Gastrocnemius medialis (tissue), 4 donors: ENCODE measurements at regions not wholly inside any gene's neighbourhood (a gene's known extent, or its start where the extent isn't known, plus 50 kb on each side); places are given as distances from the start of the nearest gene placed in this dataset.

Experiments
- ATAC-seq, 2 donors: fragments of 150-250 bp; one replicate each; pipeline ENCODE4 v1.9.1; 2016
- DNase-seq, 2 donors: peaks; one replicate each; pipeline ENCODE4 v3.0.0-alpha.2; 2019
- H3K27ac ChIP-seq, 4 donors: fragments of 200-600 bp; sonication (generic); 1 replicate in 1 of 4; 2 replicates in 3 of 4; pipeline ENCODE4 v1.5.1; 2016 to 2018; ENCODE audit warnings: mild to moderate bottlenecking in 2 of 4, moderate library complexity in 1 of 4
- H3K27me3 ChIP-seq, 3 donors: fragments of 200-600 bp; sonication (generic) in 2 of 3; 1 replicate in 1 of 3; 2 replicates in 2 of 3; pipeline versions ENCODE4 v1.5.1 to v1.6.0; 2016 to 2019; ENCODE audit warnings: mild to moderate bottlenecking in 1 of 3, moderate library complexity in 1 of 3
- H3K36me3 ChIP-seq, 2 donors: fragments of 200-600 bp; sonication (generic) in 1 of 2; one replicate each; pipeline ENCODE4 v1.5.1; 2017 to 2018
- H3K4me1 ChIP-seq, 2 donors: fragments of 200-600 bp; sonication (generic) in 1 of 2; one replicate each; pipeline ENCODE4 v1.5.1; 2016 to 2017; ENCODE audit warnings: mild to moderate bottlenecking in 2 of 2
- H3K4me3 ChIP-seq, 4 donors: fragments of 200-600 bp; sonication (generic) in 3 of 4; 1 replicate in 1 of 4; 2 replicates in 3 of 4; pipeline ENCODE4 v1.5.1; 2016 to 2019; ENCODE audit warnings: mild to moderate bottlenecking in 2 of 4
- H3K9me3 ChIP-seq, 3 donors: fragments of 200-600 bp; sonication (generic) in 2 of 3; 1 replicate in 1 of 3; 2 replicates in 2 of 3; pipeline ENCODE4 v1.5.1; 2016 to 2019
- POLR2A ChIP-seq, 2 donors: fragments of 450-650 bp; IDR thresholded peaks; one replicate each; pipeline ENCODE4 v1.6.1; 2017; ENCODE audit warnings: antibody characterized with exemption in 2 of 2, mild to moderate bottlenecking in 2 of 2, moderate library complexity in 2 of 2
- in situ Hi-C, 4 donors: fragments of 200-750 bp; cut with MboI; loops; one replicate each; pipeline versions ENCODE4 v1.15.0 to v1.8.0; 2017; ENCODE audit warnings: low sequenced_read_pairs in 4 of 4
- intact Hi-C: fragments of 100-400 bp; cut with DNase I; formaldehyde crosslinking; loops from one replicate; pipeline ENCODE4 v1.15.1; 2023; ENCODE audit warnings: low total_unique reads
- TF ChIP-seq, protein P1 (sequence below), 5 experiments: fragments of 450-650 bp in 3 of 5; fragments of 200-600 bp in 2 of 5; sonication (generic) in 2 of 5; IDR thresholded peaks in 4 of 5; conservative IDR thresholded peaks in 1 of 5; 1 replicate in 4 of 5; 2 replicates in 1 of 5; pipeline ENCODE4 v1.5.1; 2016 to 2019; ENCODE audit warnings: antibody characterized with exemption in 5 of 5, mild to moderate bottlenecking in 3 of 5, moderate library complexity in 3 of 5

DNA sequence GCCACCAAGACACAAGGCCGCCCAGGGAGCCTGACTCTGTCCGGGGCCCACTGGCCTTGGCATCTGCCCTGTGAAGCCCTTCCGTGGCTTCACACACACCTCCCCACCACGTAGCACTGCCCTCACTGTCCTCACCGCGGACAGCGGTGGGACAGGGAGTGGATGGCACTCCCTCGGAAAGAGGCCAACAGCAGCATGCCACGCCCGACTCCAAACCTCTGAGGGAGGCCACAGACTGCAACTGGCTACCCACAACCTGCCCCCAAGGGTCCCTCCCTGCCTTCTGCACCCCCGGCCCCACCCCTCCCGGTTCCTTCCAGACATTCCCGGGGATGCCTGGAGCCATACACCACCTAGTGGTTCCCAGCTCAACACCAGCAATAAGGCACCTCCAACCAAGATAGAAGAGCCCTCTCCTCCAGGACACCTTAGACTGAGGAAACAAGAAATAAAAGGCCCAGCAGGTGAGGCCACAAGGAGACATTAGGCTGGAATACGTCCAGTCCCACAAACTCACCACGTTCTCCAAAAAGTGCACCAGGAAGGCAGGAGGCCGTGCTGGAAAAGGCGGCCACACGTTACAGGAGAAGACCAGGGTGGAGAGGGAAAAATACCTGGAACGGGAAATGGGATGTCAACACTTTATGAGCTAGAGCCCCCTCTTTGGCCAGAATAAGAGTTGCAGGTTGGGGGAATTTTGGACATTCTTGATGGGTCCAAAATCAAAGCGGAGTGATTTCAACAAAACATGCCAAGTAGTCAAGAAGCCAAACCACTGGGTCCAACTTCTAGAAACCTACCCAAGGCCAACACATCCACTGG is 310.0 kb downstream of the SOX9 start:
- ATAC-seq, result no peak
- H3K27ac ChIP-seq, result no peak overlapping the region

DNA sequence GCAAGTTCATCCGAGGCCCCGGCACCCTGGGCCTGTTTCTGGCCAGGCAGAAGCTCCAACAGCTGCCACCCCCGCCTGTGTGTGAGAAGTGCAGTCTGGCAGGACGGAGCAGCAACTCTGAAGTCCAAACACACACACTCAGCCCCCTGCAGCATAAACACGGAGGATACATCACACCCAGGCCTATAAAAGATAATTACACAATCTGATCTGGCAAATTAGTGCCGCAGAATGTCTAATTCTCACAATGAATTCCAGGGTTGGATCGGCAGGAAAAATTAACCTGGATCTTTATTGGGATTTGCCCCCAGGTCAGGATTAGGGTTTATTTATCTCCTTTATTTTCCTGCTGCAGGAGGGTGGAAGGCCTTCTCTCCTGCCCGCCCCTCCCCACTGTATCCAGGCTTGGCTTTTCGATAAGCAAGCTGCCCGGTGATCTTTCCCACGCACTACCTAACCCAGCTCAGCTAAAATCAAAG is 311.4 kb downstream of the SOX9 start:
- in situ Hi-C loops, result no loop called here
- ATAC-seq (no peak), DNase-seq (no peak)
- Histone ChIP-seq H3K4me3 (no peak overlapping the region), H3K9me3 (no peaks in the 10 kb centered on the region), H3K27me3 (no peaks in the 10 kb centered on the region), H3K27ac (no peak overlapping the region), H3K4me1 (no peaks in the 10 kb centered on the region), H3K36me3 (no peaks in the 10 kb centered on the region)
- intact Hi-C loops, result no loop called here
- no peak for TF ChIP-seq POLR2A (IDR thresholded peaks at IDR 0.05)
- TF ChIP-seq, protein P1, sequence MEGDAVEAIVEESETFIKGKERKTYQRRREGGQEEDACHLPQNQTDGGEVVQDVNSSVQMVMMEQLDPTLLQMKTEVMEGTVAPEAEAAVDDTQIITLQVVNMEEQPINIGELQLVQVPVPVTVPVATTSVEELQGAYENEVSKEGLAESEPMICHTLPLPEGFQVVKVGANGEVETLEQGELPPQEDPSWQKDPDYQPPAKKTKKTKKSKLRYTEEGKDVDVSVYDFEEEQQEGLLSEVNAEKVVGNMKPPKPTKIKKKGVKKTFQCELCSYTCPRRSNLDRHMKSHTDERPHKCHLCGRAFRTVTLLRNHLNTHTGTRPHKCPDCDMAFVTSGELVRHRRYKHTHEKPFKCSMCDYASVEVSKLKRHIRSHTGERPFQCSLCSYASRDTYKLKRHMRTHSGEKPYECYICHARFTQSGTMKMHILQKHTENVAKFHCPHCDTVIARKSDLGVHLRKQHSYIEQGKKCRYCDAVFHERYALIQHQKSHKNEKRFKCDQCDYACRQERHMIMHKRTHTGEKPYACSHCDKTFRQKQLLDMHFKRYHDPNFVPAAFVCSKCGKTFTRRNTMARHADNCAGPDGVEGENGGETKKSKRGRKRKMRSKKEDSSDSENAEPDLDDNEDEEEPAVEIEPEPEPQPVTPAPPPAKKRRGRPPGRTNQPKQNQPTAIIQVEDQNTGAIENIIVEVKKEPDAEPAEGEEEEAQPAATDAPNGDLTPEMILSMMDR (IDR thresholded peaks at IDR 0.05 in 4 of 5, conservative IDR thresholded peaks at IDR 0.05 in 1 of 5), result no peak

More for the DNA sequence above, 310.0 kb downstream of the SOX9 start:
- H3K9me3 ChIP-seq, result no peaks in the 10 kb centered on the region
- intact Hi-C loops (no loop called here), in situ Hi-C loops (no loop called here)
- H3K27me3 ChIP-seq, result no peaks in the 10 kb centered on the region
- no peaks in the 10 kb centered on the region for H3K36me3 ChIP-seq
- no peaks in the 10 kb centered on the region for H3K4me1 ChIP-seq
- no peak for DNase-seq
- no peak for TF ChIP-seq POLR2A (IDR thresholded peaks at IDR 0.05)
- TF ChIP-seq, protein P1 (IDR thresholded peaks at IDR 0.05 in 4 of 5, conservative IDR thresholded peaks at IDR 0.05 in 1 of 5), result no peak
- H3K4me3 ChIP-seq, result no peak overlapping the region

DNA sequence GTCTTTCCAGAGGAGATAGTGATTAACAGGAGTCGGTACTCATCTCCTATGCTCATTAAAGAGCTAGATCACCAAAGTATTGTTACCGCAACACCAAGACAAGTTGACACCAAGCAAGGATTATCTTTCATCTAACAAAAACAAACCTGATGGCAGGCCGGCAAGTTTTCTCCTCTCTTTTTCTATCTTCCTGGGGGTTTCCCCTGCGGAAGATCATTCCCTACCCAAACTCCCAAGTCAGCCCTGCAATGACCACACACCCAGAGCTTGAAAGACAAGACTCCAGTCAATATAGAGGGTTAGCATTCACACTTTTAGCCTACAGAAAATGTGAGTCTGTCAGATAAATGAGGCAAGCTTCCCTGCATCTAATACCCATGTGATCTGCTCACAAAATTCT is 312.1 kb downstream of the SOX9 start:
- intact Hi-C loops, result no loop called here
- no peak for TF ChIP-seq POLR2A (IDR thresholded peaks at IDR 0.05)
- TF ChIP-seq, protein P1 (IDR thresholded peaks at IDR 0.05 in 4 of 5, conservative IDR thresholded peaks at IDR 0.05 in 1 of 5), result no peak
- Histone ChIP-seq H3K36me3 (no peaks in the 10 kb centered on the region), H3K27ac (no peak overlapping the region), H3K9me3 (no peaks in the 10 kb centered on the region), H3K27me3 (no peaks in the 10 kb centered on the region), H3K4me3 (no peak overlapping the region), H3K4me1 (no peaks in the 10 kb centered on the region)
- in situ Hi-C loops, result no loop called here
- DNase-seq (no peak), ATAC-seq (no peak)

GRCh38 chr17:72433797-72434196 is 313.0 kb downstream of the SOX9 start:
- no peaks in the 10 kb centered on the region for H3K36me3 ChIP-seq
- H3K4me3 ChIP-seq, result no peak overlapping the region
- ATAC-seq (no peak), DNase-seq (no peak)
- TF ChIP-seq, protein P1 (IDR thresholded peaks at IDR 0.05 in 4 of 5, conservative IDR thresholded peaks at IDR 0.05 in 1 of 5), result no peak
- TF ChIP-seq POLR2A (IDR thresholded peaks at IDR 0.05), result no peak
- H3K4me1 ChIP-seq, result no peaks in the 10 kb centered on the region
- no peaks in the 10 kb centered on the region for H3K9me3 ChIP-seq
- H3K27me3 ChIP-seq, result no peaks in the 10 kb centered on the region
- intact Hi-C loops, result no loop called here
- in situ Hi-C loops, result no loop called here
- no peak overlapping the region for H3K27ac ChIP-seq
